NCI-H187 (cell line): ENCODE measurements at regions not wholly inside any gene's neighbourhood (a gene's known extent, or its start where the extent isn't known, plus 50 kb on each side); places are given as distances from the start of the nearest gene placed in this dataset.
A peak's percentile ranks its signal among the peaks of the same experiment; 100 is the strongest.

ENCODE experiments used
- DNase-seq, 2 experiments: peaks; one replicate each; lab custom pipeline; 2025; lab: John Stamatoyannopoulos, UW

- no peak for DNase-seq
Measured at GRCh38 chr2:177314722-177315264, 50.3 kb upstream of the NFE2L2 start.

GRCh38 chr2:177315364-177315763, 50.8 kb upstream of the NFE2L2 start:
- DNase-seq, result no peak

- DNase-seq, result no peak
Measured at GRCh38 chr2:177316756-177317155, 52.2 kb upstream of the NFE2L2 start.

DNA sequence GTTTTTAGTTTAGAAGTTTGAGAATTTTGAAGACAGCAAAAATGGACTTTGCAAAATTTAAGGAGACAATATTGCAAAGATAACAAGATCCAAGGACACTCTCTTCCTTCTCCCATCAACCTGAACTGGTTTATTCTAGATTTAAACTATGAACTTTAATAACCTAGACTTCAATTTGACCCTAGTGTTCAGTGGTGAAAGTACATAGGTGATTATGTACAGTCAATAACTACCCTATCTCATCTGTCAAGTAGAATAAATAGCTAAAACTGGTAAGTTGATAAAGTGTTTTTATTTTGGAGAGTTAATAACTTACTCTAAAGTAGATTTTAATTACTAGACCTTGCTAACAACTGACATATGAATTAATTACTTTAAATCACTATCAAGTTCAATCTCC, 52.9 kb upstream of the NFE2L2 start:
- DNase-seq, result no peak

GRCh38 chr2:177317857-177318256, 53.3 kb upstream of the NFE2L2 start:
- DNase-seq, result no peak

DNA sequence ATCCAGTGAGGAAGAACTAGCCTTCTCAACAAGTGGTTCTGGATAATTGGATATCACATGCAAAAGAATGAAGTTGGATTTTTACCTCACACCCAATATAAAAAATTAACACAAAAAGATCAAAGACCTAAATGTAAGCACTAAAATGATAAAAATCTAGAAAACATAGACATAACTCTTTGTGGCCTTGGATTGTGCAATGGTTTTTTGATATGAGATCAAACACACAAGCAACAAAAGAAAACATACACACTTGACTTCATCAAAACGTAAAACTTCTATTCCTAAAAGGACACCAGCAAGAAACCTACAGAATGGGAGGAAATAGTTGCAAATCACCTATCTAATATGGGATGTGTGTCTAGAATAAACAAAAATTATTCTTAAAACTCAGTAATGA, 54.1 kb upstream of the NFE2L2 start:
- DNase-seq, result no peak

GRCh38 chr2:177320596-177320995, 56.1 kb upstream of the NFE2L2 start:
- DNase-seq, result no peak

- DNase-seq, result no peak
Measured at GRCh38 chr2:177322801-177323261, 58.3 kb upstream of the NFE2L2 start.

DNA sequence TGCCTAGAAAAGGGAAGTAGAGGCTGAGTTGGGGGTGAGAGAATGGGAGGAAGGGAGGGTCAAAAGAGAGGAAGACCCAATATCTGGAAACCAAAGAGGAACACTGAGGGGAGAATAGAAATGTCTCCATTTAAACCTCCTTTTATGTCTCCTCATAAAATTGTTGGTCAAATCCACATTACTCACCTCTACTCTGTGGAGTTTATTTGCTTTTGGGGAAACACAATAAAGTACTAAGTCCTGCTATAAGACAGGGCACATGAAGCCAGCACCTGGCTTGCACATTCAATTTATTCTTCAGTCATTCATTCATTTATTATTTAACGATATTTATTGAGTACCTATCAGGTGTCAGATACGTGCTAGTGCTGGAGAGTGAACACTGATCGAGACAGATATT, 60.3 kb upstream of the NFE2L2 start:
- DNase-seq, result no peak

GRCh38 chr2:177325554-177325953, 61.0 kb upstream of the NFE2L2 start:
- no peak for DNase-seq

DNA sequence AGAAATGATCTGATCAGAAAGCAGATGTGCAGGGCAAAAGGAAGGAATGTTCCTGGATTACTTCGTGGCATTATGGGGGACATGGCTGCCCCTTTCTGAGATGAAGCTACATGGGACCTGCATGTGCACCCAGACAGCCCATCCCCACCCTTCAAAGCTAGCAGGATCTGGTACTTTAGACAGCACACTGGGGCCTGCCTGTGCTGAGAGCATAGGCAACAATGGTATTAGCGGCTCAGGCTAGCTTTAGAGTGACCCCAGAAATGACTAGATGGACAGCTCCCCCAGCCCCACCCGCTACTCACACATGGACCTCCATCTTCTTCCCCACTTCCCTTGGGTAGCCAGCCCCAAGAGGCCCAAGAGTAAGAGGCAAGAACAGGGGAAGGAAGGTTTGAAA, 61.5 kb upstream of the NFE2L2 start:
- no peak for DNase-seq

DNA sequence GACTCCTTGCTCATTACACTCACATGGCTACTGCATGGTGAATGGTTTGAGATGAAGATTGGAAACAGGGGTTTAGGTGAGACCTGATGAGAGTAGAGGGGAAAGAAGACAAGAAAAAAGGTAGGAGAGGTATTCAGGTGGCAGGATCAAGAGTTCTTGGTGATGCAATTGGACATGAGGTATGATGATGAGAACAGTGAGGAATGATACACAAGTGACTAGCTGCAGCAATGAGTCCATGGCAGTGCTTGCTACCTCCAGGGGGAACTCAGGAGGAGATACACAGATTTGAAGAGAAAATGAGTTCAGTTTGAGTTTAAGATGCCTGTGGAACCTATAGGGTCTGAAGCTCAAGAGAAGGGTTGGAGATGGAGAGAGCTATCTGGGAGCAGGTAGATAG, 62.1 kb upstream of the NFE2L2 start:
- DNase-seq, result no peak

- DNase-seq, result no peak
Measured at GRCh38 chr2:177327009-177327408, 62.5 kb upstream of the NFE2L2 start.

DNA sequence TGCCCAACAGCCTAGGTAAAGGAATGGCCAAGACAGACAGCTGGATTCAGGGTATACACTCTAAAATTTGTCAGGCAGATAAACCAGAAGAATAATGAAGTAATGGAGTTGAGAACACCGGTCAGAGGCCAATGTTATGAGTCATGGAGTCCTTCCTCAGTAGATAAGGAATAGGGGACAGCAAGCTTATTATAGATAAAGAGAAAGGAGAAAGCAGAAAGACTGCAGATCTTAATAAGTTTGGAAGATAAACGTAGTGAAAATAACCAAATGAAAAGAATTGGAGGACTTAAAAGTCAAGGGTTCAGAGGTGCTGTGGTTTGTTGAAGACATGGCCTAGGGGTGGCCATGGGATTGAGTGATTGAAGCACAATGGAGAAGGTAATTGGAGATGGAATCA, 63.5 kb upstream of the NFE2L2 start:
- no peak for DNase-seq

DNA sequence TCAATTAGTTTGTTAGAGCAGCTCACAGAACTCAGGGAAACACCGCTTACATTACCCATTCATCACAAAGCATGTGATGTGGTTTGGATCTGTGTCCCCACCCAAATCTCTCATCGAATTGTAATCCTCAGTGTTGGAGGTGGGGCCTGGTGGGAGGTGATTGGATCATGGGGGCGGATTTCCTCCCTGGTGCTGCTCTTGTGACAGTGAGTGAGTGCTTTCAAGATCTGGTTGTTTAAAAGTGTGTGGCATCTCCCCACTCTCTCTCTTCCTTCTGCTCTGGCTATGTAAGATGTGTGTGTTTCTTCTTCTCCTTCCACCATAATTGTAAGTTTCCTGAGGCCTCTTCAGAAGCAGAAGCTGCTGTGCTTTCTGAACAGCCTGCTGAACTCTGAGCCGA, 63.5 kb upstream of the AGPS start:
- no peak for DNase-seq

DNA sequence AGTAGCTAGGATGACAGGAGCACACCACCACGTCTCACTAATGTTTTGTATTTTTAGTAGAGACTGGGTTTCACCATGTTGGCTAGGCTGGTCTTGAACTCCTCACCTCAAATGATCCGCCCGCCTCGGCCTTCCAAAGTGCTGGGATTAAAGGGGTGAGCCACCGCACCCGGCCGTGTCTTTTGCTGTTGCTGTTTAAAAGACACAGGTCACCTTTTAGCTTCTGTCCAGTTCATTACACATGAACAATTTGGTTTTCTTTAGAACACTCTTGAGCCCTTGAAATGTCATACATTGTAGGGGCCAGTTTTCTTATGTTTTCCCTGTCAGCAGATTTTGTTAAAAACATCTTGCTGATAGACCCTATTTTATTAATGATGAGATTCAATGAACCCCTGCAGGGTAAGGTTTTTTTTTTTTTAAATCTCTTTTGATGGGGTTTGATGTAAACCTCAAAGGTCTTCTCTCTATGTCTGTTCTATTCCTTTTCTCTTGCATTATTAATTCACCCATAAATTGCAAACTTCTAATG, 61.0 kb upstream of the AGPS start:
- DNase-seq, result no peak

- peak in 1 of 2 experiments; percentile 13 for DNase-seq
Measured at GRCh38 chr2:177332026-177332991, 60.3 kb upstream of the AGPS start.

- no peak for DNase-seq
Measured at GRCh38 chr2:177332992-177333388, 59.6 kb upstream of the AGPS start.

- peak in 1 of 2 experiments; percentile 11 for DNase-seq
Measured at GRCh38 chr2:177334940-177335543, 57.5 kb upstream of the AGPS start.

DNA sequence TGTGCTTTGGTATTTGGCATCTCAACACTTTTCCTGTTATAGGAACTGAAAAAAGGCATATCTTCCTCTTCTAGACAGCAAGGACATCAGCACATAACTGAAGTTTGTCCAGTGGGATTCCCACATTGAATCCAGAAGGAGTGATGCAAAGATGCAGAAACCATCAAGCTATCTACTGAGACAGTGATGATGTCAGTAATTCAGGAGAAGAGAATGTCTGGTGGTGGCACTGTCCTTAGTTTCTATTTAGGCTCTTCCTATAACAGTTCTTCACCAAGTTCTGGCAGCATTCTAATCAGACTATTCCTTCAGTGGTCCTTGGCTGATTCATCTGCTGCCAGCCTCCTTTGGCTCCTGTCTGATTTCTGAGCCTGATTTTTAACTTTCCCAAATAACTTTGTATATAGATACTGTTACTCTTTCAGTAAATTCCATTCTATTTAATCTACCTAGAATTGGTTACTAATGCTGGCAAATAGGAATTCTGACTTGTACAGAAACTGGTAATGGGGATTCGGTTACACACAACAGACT, 56.6 kb upstream of the AGPS start:
- no peak for DNase-seq

DNA sequence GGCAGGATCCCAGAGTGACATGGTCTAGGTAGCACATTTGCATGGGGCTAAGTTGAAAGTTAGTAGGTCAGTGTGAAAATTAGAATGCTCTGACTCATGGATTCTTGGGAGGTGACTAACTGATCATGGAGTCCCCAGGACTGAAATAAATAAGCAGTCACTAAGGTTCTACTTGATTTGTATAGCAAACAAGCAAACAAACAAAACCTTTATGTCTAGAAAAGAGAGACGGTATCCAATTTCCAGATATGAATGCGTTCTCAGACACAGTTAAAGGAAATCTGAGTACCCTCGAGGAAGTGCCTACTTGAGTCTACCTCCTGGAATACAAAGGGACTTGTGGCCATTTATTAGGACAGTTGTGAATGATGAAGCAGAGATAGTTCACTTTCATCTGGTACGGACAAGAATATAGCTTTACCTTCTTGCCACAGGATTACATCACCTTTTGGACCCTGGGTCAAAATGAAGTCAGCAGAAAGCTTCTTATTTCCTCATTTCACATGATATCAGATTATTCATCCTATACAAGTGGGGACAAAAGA, 54.3 kb upstream of the AGPS start:
- no peak for DNase-seq

- no peak for DNase-seq
Measured at GRCh38 chr2:177340158-177340557, 52.4 kb upstream of the AGPS start.
